Keratinocyte (primary cell): ENCODE measurements at regions not wholly inside any gene's neighbourhood (a gene's known extent, or its start where the extent isn't known, plus 50 kb on each side); places are given as distances from the start of the nearest gene placed in this dataset.

ENCODE experiments used
- EZH2 ChIP-seq: IDR thresholded peaks from one replicate; pipeline ENCODE4 v1.6.1; 2012; ENCODE audit warnings: inconsistent platforms, mild to moderate bottlenecking, low read length, moderate library complexity
- TF ChIP-seq, protein P1 (sequence below), 3 experiments: IDR thresholded peaks in 1 of 3; conservative IDR thresholded peaks in 1 of 3; optimal IDR thresholded peaks in 1 of 3; 2 replicates in 2 of 3; 3 replicates in 1 of 3; pipeline versions ENCODE3 to v1.5.1; 2011; ENCODE audit warnings: low read length in 3 of 3, mild to moderate bottlenecking in 3 of 3, moderate library complexity in 2 of 3, control low read depth in 1 of 3, inconsistent platforms in 1 of 3; ENCODE audit not compliant: insufficient read depth in 2 of 3; ENCODE audit errors: extremely low read depth in 1 of 3

DNA sequence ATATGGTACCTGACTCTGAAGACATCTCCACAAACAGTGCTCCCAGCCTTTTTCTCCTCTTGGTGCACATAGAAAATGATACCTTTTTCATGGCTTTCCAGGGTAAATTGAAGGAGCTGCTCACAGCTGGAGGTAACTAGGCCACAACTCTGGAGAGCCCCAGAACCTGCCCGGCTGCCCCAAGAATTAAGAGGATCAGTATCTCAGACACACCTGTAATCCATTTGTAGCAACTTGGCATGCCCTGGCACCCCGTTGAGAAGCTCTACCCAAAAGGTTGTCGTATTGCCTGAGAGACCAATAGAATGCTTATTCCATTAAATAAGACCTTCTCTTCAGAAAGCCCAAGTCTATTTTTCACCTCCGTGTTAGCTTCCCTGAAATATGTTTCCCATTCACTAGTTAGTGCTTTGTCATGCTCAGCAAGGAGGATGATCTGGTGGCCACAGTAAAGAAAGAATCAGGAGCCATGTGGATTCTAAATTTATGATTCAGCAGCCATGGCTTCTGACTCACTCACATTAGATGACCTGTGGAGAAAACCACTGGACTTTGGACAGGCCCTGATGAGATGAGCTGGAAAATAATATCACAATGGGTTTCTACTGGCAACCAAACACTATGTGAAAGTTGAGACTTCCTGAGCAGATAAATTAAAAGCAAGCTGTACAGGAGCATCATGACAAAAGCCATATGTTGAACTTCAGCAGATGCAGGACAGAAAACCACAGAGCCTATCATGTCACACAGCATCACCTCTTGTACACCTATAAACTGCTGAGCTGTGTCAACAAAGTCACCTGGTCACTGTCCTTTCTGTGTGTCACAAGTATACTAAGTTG lies 253.3 kb upstream of the OSR1 start:
- TF ChIP-seq, protein P1, sequence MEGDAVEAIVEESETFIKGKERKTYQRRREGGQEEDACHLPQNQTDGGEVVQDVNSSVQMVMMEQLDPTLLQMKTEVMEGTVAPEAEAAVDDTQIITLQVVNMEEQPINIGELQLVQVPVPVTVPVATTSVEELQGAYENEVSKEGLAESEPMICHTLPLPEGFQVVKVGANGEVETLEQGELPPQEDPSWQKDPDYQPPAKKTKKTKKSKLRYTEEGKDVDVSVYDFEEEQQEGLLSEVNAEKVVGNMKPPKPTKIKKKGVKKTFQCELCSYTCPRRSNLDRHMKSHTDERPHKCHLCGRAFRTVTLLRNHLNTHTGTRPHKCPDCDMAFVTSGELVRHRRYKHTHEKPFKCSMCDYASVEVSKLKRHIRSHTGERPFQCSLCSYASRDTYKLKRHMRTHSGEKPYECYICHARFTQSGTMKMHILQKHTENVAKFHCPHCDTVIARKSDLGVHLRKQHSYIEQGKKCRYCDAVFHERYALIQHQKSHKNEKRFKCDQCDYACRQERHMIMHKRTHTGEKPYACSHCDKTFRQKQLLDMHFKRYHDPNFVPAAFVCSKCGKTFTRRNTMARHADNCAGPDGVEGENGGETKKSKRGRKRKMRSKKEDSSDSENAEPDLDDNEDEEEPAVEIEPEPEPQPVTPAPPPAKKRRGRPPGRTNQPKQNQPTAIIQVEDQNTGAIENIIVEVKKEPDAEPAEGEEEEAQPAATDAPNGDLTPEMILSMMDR (optimal IDR thresholded peaks at IDR 0.05 in 1 of 3, IDR thresholded peaks at IDR 0.05 in 1 of 3, conservative IDR thresholded peaks at IDR 0.05 in 1 of 3; ENCODE audit: extremely low read depth in 1 of 3, insufficient read depth in 2 of 3, low read length in 3 of 3): no peak
- no peak for TF ChIP-seq EZH2
